GM19455 (cell line): ENCODE measurements at regions not wholly inside any gene's neighbourhood (a gene's known extent, or its start where the extent isn't known, plus 50 kb on each side); places are given as distances from the start of the nearest gene placed in this dataset.
"Not testable (repeated sequence)": the region's sequence is repeated elsewhere in the genome, so short reads cannot be mapped to it uniquely, and the experiment has no call there.

Source experiments
- ATAC-seq: cut with Tn5 transposase; IDR thresholded peaks from one replicate; pipeline ENCODE4 v1.9.1; 2021; ENCODE audit not compliant: unreplicated experiment

DNA sequence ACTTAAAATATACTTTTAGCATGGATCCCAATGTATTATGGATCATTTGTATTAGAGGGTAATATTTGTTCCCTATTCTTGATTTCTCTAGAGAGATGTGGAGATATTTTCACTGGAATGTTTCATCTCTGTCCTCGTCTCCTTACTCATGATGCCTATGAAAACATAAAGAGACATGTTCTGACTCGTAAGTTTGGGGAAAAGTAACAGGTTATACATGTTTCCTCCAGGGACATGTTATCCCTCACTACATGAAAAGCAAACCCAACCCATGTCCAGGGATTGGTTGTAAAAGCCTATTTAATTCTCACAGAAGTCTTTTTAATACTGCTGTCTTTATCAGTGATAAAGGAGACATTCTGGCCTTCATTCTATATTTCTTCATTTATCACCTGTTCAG is 621.4 kb downstream of the GABRG1 start:
- no peak for ATAC-seq

DNA sequence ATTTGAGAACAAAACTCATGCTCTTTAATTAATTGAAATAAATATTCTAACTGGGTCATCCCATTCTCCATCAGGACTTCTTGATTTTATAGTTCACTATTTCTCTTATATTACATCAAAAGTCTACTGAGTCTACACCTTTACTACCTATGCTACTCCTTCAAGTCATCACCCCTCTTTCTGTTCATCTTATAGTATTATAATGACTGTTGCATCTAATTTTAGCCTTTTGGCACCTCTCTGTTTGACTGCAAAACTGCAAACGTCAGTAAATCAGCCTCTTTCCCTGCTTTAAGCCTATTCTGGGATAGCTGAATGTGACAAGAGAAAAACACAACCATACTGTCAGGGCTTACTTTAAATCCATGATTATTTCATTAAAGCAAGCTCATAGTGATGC is 639.1 kb downstream of the GABRG1 start:
- no peak for ATAC-seq

DNA sequence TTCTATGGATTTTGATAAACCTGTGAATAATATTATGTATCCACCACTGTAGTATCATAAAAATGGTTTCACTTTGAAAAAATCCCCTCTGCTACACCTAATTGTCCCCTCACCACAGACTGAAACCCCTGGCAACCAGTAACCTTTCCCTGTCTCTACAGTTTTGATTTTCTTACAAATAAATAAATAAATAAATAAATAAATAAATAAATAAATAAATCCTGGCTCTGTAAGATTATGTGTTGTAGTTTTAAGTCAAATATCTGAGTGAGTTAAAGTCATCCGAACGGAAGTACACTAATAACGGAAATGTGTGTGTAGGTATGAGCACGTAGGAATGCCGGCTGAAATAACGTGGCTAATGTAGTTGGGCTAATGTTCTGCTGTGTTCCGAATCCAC is 641.5 kb downstream of the GABRG1 start:
- ATAC-seq, result no peak

DNA sequence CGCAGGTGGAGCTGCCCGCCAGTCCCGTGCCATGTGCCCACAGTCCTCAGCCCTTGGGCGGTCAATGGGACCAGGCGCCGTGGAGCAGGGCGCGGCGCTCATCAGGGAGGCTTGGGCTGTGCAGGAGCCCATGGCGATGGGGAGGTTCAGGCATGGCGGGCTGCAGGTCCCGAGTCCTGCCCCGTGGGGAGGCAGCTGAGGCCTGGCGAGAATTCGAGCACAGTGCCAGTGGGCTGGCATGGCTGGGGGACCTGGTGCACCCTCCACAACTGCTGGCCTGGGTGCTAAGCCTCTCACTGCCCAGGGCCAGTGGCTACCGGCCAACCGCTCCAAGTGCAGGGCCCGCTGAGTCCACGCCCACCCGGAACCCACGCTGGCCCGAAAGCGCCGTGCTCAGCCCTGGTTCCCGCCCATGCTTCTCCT is 646.5 kb downstream of the GABRG1 start:
- ATAC-seq, result no peak

GRCh38 chr4:45475548-45475947 is 648.3 kb downstream of the GABRG1 start:
- no peak for ATAC-seq

DNA sequence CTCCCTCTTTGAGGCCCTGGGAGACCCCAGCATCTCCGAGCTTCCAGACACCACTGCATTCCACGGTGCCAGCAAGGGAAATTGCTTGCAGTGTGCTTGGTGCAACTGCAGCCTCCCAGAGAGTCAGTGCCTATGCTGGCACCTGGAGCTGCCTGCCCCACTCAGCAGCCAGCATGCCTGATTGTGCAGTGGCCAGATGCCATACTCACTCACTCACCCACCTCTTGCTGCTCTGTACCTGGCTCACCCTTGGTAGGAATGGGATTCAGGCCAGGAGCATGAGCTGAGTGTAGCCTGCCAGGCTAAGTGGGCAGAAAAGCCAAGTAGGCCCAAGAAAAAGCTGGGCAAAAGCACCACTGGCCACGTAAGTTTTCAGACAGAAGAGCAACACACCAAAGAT is 651.4 kb downstream of the GABRG1 start:
- no peak for ATAC-seq

GRCh38 chr4:45471335-45471734 is 652.5 kb downstream of the GABRG1 start:
- no peak for ATAC-seq

GRCh38 chr4:45467157-45467556 is 656.7 kb downstream of the GABRG1 start:
- no peak for ATAC-seq

DNA sequence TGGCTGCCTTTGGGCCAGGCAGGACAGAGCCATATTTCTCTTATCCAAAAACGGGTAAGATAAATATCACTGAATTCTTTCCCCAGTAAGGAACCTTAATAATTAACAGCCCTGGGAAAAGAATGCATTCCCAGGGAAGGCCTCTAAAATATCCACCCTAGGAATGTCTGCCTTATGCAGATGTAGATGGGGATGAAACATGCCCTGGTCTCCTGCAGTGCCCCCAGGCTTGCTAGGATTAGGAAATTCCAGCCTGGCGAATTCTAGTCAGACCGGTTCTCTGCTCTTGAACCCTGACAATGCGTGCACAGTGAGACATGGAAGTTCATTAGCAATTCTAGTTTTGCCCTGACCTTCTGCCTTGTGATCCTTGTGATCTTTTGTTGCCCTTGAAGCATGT is 663.7 kb downstream of the GABRG1 start:
- not testable (repeated sequence) for ATAC-seq

DNA sequence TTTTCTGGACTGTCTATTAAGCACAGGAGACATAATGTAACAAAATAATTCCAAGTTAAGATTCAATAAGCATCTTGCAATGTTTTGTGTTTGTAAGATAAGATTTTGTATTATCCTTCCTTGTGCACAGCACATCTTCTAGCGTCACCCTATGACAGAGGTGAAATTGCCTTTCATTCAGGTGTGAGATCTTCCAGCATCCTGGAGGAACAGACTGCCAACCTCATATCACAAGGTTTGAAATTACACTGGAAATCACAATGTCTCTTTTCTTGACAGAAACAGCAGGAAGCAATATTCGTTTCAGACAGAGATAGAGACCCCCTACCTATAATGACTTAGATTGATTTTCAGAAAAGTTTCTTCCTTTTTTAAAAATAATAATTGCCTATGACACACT is 668.6 kb downstream of the GABRG1 start:
- no peak for ATAC-seq

DNA sequence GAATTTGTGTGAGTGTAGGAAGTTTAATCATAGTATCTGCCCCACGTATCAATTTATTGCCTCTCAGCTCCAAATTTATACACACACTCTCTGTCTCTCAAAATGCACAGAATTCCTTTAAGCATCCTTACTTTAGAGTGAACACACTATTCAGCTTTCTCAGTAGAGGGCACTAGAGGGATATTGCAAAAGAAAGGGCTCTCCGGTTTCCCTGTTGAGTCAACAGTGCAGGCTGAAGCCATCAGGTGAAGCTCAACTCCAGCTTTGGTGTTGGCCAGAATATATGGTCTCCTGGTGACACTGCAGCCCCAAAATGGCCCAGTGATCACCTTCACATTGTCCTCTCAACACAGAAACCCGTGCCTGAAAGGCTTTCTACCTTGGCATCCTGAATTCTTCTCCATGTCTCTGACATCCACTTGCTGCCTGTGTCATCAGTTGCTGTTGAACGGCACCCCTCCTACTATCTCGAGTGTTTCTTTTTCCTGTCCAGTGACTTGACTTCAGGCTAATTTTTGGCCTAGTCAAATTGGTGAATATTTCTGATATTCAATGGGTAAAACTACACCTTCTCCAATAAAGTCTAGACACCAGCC is 670.5 kb downstream of the GABRG1 start:
- no peak for ATAC-seq

- no peak for ATAC-seq
Measured at GRCh38 chr4:45442466-45442865, 681.4 kb downstream of the GABRG1 start.

GRCh38 chr4:45438047-45438446 is 685.8 kb downstream of the GABRG1 start:
- ATAC-seq, result no peak

GRCh38 chr4:45437381-45437780 is 686.5 kb downstream of the GABRG1 start:
- no peak for ATAC-seq

DNA sequence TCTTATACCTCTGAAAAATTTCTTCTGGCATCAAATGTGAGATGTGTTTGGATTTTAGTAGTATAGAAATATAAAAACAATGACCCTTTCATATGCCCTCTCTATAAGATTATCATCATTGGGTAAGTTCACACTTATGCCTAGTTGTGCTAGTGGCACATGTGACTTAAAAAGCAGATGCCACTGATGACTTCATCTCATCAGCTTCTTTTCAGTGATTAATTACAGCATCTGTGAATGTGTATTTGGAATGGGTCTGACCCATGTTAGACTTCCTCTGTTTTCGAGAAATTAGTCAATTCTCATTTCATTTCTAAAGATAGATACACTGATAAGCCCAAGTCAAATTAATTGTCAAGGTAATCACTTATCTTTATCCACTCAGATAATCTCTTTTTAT is 698.7 kb downstream of the GABRG1 start:
- no peak for ATAC-seq

- ATAC-seq, result no peak
Measured at GRCh38 chr4:45423896-45424295, 697.5 kb upstream of the GNPDA2 start.

- not testable (repeated sequence) for ATAC-seq
Measured at GRCh38 chr4:45420091-45420674, 693.8 kb upstream of the GNPDA2 start.

GRCh38 chr4:45410701-45411210 is 684.4 kb upstream of the GNPDA2 start:
- ATAC-seq, result no peak

DNA sequence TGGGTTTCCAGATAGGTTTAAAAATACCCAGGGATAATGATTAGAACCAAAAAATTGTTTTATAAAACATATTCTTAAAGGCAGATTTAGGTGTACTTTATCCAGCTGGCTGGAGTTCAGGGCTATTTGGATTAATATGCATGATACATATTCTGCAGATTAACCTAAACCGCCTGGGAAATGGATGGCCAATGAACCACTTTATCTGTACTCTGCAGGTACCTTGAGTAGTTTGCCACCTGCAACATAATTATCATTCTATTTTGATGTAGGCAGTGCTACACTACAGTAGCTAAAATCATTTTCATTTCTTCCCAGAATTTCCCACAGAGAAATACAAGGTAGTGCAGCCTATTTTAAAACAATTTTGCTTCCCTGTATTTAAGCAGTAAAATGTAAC is 683.2 kb upstream of the GNPDA2 start:
- no peak for ATAC-seq

DNA sequence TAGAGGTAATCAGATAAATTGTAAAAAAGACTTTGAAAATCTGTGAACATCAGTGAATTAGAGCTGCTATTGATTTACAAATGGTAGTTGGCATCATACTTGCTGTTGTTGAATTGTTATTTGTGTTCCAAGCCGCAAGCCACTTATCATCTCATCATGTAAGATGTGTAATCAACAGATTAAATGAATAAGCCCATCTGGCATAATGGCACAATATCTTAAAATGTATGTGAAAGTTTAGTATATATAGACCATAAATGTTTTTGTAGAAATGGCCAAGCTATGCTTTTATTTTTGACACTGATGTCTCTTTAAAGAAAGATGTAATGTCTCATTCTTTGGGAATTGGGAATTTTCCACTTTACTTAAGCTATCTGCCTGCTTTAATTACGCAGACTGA is 682.6 kb upstream of the GNPDA2 start:
- ATAC-seq, result no peak

DNA sequence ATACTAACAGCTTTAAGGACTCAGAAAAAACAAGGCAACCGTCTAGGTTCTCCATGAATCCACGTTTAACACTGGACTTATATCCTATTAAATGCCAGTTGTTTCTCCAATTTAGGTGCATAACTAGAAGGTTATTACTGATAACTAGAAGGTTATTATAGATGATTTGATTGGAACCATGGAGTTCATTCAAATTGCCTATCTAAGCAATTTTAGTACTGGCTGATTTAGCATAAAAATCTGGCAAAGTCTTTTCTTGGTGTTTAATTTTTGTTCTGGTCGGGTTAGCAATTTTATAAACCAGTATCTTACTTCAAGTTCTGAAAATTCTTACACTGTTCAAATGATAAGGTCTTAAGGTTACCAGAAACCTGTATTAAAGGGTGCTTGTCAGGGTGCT is 672.8 kb upstream of the GNPDA2 start:
- no peak for ATAC-seq

DNA sequence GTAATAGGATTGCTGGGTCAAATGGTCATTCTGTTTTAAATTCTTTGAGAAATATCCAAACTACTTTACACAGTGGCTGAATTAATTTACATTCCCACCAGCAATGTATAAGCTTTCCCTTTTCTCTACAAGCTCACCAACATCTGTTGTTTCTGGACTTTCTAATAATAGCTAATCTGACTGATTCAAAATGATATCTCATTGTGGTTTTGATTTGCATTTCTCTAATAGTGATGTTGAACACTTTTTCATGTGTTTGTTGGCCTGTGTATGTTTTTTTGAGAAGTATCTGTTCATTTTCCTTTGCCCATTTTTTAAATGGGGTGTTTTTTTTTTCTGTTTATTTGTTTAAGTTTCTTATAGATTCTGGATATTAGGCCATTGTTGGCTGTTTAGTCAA is 659.0 kb upstream of the GNPDA2 start:
- ATAC-seq, result no peak

GRCh38 chr4:45370408-45370807 is 644.1 kb upstream of the GNPDA2 start:
- no peak for ATAC-seq
